Parathyroid adenoma (tissue), 2 donors: ENCODE measurements at regions not wholly inside any gene's neighbourhood (a gene's known extent, or its start where the extent isn't known, plus 50 kb on each side); places are given as distances from the start of the nearest gene placed in this dataset.

Experiments
- H2AFZ ChIP-seq: fragments of 300-600 bp; sonication (generic); one replicate; pipeline ENCODE4 v1.7.0; 2017; ENCODE audit warnings: antibody characterized with exemption, mild to moderate bottlenecking
- H3K27ac ChIP-seq: fragments of 300-600 bp; sonication (generic); one replicate; pipeline ENCODE4 v1.7.0; 2017
- H3K27me3 ChIP-seq: fragments of 300-600 bp; sonication (generic); one replicate; pipeline ENCODE4 v1.7.0; 2017; ENCODE audit warnings: low read length; ENCODE audit not compliant: control insufficient read depth, insufficient read depth
- H3K36me3 ChIP-seq: fragments of 300-600 bp; sonication (generic); one replicate; pipeline ENCODE4 v1.7.0; 2017; ENCODE audit warnings: low read length; ENCODE audit not compliant: control insufficient read depth, insufficient read depth
- H3K4me1 ChIP-seq: fragments of 300-600 bp; sonication (generic); one replicate; pipeline ENCODE4 v1.7.0; 2017; ENCODE audit warnings: control low read depth
- H3K4me2 ChIP-seq: fragments of 300-600 bp; sonication (generic); one replicate; pipeline ENCODE4 v1.7.0; 2017; ENCODE audit warnings: low read length
- H3K4me3 ChIP-seq: fragments of 300-600 bp; sonication (generic); one replicate; pipeline ENCODE4 v1.7.0; 2017; ENCODE audit warnings: low read depth, low read length
- H3K79me2 ChIP-seq: fragments of 300-600 bp; sonication (generic); one replicate; pipeline ENCODE4 v1.7.0; 2017; ENCODE audit warnings: control low read depth
- H3K9ac ChIP-seq: fragments of 300-600 bp; sonication (generic); one replicate; pipeline ENCODE4 v1.7.0; 2017; ENCODE audit warnings: mild to moderate bottlenecking
- H3K9me3 ChIP-seq: fragments of 300-600 bp; sonication (generic); one replicate; pipeline ENCODE4 v1.7.0; 2017; ENCODE audit warnings: low read length; ENCODE audit not compliant: control insufficient read depth
- CTCF ChIP-seq: fragments of 300-600 bp; sonication (generic); IDR thresholded peaks from one replicate; pipeline ENCODE4 v1.7.0; 2017; ENCODE audit warnings: antibody characterized with exemption, mild to moderate bottlenecking
- donor health status: primary hyperparathyroidism.

- no peak overlapping the region for H2AFZ ChIP-seq
- no peak for TF ChIP-seq CTCF
- H3K27ac ChIP-seq = no peak overlapping the region
- H3K9ac ChIP-seq = no peak overlapping the region
- no peak overlapping the region for H3K4me2 ChIP-seq
- no peaks in the 10 kb centered on the region for H3K79me2 ChIP-seq
- H3K36me3 ChIP-seq = no peaks in the 10 kb centered on the region
- no peaks in the 10 kb centered on the region for H3K27me3 ChIP-seq
- no peaks in the 10 kb centered on the region for H3K9me3 ChIP-seq
- no peak overlapping the region for H3K4me3 ChIP-seq
- H3K4me1 ChIP-seq = no peaks in the 10 kb centered on the region
These were observed 894.6 kb upstream of the NEGR1 start for GRCh38 chr1:73176902-73177301.

- H3K4me2 ChIP-seq = no peak overlapping the region
- no peaks in the 10 kb centered on the region for H3K79me2 ChIP-seq
- no peak for TF ChIP-seq CTCF
- H3K4me3 ChIP-seq = no peak overlapping the region
- H3K36me3 ChIP-seq = no peaks in the 10 kb centered on the region
- H3K27me3 ChIP-seq = no peaks in the 10 kb centered on the region
- H3K9ac ChIP-seq = no peak overlapping the region
- no peak overlapping the region for H2AFZ ChIP-seq
- H3K27ac ChIP-seq = no peak overlapping the region
- no peaks in the 10 kb centered on the region for H3K4me1 ChIP-seq
- no peaks in the 10 kb centered on the region for H3K9me3 ChIP-seq
These were observed 884.8 kb upstream of the NEGR1 start for GRCh38 chr1:73167009-73167657.

- TF ChIP-seq CTCF = no peak
- H3K4me1 ChIP-seq = no peaks in the 10 kb centered on the region
- no peaks in the 10 kb centered on the region for H3K9me3 ChIP-seq
- H2AFZ ChIP-seq = no peak overlapping the region
- H3K9ac ChIP-seq = no peak overlapping the region
- H3K79me2 ChIP-seq = no peaks in the 10 kb centered on the region
- H3K4me2 ChIP-seq = no peak overlapping the region
- no peak overlapping the region for H3K27ac ChIP-seq
- no peaks in the 10 kb centered on the region for H3K36me3 ChIP-seq
- H3K4me3 ChIP-seq = no peak overlapping the region
- H3K27me3 ChIP-seq = no peaks in the 10 kb centered on the region
These were observed 880.2 kb upstream of the NEGR1 start for GRCh38 chr1:73162564-73162963.

GRCh38 chr1:73161418-73161817 is 879.1 kb upstream of the NEGR1 start:
- no peak for TF ChIP-seq CTCF
- Histone ChIP-seq H3K27ac (no peak overlapping the region), H3K9ac (no peak overlapping the region), H3K4me1 (no peaks in the 10 kb centered on the region), H3K4me2 (no peak overlapping the region), H3K9me3 (no peaks in the 10 kb centered on the region), H3K27me3 (no peaks in the 10 kb centered on the region), H3K79me2 (no peaks in the 10 kb centered on the region), H2AFZ (no peak overlapping the region), H3K4me3 (no peak overlapping the region), H3K36me3 (no peaks in the 10 kb centered on the region)

- no peaks in the 10 kb centered on the region for H3K36me3 ChIP-seq
- H3K27ac ChIP-seq = no peak overlapping the region
- no peaks in the 10 kb centered on the region for H3K4me1 ChIP-seq
- H3K79me2 ChIP-seq = no peaks in the 10 kb centered on the region
- no peak overlapping the region for H3K9ac ChIP-seq
- H3K4me3 ChIP-seq = no peak overlapping the region
- H3K4me2 ChIP-seq = no peak overlapping the region
- H3K27me3 ChIP-seq = no peaks in the 10 kb centered on the region
- no peak for TF ChIP-seq CTCF
- H3K9me3 ChIP-seq = no peaks in the 10 kb centered on the region
- H2AFZ ChIP-seq = no peak overlapping the region
These were observed 878.4 kb upstream of the NEGR1 start for GRCh38 chr1:73160759-73161158.
